Activated CD8-positive, alpha-beta memory T cell treated with anti-CD3 and anti-CD28 coated beads, Interleukin-2, amount 50 U/mL, for 48 hours (primary cell): ENCODE measurements at regions not wholly inside any gene's neighbourhood (a gene's known extent, or its start where the extent isn't known, plus 50 kb on each side); places are given as distances from the start of the nearest gene placed in this dataset.

Experiments used
- DNase-seq: peaks from one replicate; pipeline ENCODE4 v3.0.0-alpha.2; 2020

DNA sequence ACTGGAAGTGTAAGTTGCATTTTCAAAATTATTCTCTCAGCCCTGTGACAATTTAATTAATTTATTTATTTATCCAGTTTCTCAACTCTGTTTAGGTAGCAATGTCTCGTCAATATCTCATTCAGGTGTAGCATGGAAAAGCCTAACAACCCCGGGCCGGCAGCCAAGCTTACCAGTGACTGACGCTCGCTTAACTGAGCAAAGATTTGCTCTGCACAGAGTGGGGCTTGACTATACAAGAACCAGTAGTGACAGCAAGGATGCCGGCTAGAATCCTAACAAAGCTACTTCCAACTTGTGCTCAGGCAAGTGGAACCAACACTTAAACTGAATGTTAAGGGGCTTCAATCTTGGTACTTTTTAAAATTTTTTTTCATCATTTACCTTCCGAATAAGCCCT, 80.9 kb upstream of the ESRRG start:
- DNase-seq, result no peak

DNA sequence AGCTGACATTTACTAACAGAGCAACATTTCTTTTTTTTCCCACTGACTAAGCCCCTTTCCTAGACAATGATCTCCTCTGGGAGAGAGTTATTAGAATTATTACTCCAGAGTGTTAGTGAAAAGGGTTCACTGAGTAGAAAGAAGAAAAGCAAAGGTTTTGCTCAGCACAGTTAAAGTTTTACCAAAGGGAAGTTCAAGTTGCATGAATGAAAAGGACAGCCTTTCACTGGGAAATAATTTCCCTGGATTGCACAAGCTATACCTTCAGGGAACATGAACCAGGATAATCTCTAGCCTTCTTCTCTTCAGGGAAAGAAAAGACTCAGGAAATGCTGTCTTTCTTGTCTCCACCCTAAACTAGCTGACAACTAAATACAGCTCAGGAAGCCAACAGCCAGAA, 71.4 kb upstream of the ESRRG start:
- no peak for DNase-seq

DNA sequence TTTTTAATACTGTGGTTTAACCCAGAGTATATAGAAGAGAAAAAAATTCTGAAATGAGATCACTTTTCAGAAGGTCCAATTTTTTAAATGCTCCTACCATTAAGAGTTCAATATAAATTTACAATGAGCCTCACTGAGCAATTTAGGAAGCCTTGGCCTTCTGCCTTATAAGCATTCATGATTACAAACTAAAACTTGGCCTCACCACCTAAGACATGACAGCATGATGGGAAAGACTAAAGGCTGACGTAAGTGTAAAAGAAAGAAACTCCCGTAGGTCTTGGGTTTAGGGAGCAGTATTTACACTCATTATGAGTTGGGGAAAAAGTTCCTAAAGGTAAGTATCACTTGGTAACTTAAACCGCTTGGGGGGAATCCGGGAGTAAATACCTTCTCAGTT, 70.7 kb upstream of the ESRRG start:
- DNase-seq, result no peak

DNA sequence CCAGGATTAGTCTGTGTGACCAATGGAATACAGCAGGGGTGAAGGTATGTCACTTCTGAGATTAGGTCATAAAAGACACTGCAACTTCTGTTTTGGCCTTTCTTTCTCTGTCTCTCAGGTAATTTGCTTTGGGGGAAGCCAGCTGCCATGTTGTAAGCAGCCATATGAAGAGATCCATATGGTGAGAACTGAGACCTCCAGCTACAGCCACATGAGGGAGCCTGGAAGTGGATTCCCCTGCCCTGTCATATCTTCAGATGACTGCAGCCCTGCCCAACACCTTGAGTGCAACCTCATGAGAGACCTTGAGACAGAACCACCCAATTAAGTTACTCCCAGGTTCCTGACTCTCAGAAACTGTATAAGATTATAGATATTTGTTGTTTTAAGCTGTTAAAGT, 70.1 kb upstream of the ESRRG start:
- no peak for DNase-seq

DNA sequence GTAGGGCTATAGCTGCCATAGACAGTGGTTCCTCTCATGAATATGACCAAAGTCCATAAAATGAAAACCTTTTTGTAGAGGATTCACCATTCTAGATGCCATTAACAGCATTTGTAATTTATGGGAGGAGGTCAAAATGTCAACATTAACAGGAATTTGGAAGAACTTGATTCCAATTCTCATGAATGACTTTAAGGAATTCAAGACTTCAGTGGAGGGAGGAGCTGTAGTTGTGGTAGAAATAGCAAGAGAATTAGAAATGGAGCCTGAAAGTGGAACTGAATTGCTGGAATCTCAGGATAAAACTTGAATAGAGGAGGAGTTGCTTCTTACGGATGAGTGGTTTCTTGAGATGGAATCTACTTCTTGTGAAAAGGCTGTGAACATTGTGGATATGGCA, 65.4 kb upstream of the ESRRG start:
- no peak for DNase-seq

DNA sequence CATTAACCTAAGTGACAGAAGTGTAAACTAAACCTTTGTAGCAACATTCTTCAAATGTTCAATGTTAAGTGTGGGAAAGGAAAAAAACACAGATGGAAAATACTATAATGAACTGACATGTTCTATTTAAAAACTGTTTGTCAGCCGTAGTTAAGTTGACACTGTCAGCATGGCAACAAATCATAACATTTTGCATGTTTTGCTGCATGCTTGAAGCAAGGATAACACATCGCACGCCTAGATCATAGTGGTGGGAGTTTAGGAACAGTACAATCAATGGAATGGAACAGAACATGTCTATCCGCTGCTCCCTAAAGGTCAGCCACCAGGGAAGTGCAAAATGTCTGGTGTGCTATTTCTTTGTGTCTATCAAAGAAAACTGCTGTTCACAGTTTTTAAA, 62.5 kb upstream of the ESRRG start:
- no peak for DNase-seq

DNA sequence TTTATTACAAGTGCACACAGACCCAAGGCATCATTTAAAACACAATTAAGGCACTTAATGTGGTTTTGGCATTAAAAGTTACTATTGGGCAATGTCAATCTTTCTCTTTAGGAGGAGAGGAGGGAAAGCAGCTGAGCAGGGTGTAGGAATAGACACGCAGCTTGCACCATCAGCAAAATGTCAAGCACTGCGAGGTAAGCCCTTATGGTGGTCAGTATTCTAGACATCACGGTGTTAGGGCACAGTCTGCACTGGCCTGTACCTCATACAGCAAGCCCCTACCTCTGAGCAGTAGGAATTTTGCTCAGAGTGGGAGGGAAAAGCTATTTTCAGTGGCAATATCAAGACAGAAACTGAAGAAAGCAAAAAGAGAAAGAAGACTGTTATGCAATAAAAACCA, 62.0 kb upstream of the ESRRG start:
- no peak for DNase-seq

DNA sequence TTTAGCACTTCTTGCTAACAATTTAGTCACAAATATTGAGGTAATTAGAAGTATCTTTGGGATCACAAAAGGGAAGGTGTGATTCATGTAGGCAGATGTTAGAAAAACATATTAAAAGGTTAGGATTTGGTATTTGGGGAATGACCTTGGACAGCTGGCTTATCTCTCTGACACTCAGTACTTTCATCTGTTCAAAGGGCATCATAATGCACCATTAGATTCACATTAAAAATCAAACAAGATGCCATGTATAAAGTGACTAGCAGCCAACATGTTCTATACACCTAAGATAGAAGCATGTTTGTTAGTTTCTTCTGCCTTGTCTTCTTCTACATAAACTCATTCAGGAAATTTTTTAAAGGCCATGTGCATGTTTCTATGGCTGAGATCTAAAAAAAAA, 56.5 kb upstream of the ESRRG start:
- DNase-seq, result no peak

DNA sequence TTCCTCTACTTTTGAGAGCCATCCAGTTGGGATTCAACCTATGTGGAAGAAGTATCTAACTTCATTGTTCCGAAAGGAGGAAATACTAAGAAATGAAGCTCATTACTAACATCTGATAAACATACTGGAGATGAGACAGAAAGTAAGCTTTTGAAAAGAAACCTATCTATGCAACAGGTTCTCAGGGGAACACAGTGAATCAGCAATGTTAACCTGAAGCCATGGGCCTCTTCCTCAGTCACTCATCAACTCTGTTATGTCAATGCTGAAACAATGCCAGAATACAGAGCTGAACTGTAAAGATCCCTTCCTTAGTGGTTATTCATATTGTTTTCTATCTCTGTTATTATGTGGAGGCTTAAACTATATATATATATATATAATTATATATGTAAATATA, 55.5 kb upstream of the ESRRG start:
- no peak for DNase-seq

DNA sequence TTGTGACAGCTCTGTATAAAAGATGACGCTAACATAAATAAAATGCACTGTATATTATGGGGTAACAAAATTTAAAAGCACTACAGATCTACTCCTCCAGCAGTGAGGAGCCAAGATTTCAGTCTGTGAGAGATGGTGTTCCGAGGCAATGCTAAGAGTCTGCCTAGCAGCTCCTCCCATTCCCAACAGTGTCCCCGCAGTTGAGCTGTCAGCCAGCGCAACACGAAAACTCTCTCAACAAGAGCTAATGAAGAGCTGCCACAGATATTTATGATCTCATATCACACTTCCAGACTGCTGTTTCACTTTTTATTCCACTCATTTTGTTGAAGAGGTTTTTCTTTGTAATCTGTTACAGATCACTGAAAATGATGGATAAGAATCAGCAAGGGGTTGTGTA, 53.9 kb upstream of the ESRRG start:
- no peak for DNase-seq
